ENCODE measurements at regions not wholly inside any gene's neighbourhood (a gene's known extent, or its start where the extent isn't known, plus 50 kb on each side); places are given as distances from the start of the nearest gene placed in this dataset.

DNA sequence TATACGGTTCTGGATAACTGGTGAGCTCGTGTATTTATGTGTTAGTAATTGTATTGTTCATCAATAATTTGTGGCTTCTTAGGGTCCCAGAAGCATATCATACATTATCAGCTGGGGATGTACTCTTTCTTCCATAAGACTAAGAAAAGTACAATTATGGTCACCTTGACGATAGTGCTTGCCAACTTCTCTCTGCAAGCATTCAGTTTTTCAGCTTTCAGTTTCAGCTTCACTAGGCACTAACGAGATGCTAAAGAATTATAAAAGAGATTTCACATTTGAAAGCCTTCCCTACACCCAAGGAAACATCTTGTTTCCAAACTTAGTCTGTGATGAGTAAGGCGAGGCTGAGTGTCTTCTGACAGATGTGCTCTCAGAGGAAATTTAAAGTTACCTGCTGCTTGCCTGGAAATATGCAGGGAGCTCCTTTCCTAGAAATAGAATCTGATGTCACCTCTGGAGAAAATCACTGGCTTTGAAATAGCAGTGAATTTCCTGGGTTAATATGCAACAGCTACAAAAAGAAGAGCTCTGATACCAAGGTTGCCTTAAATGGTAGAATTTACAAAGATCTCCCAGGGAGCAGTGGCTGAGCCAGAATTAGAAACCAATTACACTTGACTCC lies 1419.9 kb upstream of the TMEM132C start:
- TF ChIP-seq, protein P1, sequence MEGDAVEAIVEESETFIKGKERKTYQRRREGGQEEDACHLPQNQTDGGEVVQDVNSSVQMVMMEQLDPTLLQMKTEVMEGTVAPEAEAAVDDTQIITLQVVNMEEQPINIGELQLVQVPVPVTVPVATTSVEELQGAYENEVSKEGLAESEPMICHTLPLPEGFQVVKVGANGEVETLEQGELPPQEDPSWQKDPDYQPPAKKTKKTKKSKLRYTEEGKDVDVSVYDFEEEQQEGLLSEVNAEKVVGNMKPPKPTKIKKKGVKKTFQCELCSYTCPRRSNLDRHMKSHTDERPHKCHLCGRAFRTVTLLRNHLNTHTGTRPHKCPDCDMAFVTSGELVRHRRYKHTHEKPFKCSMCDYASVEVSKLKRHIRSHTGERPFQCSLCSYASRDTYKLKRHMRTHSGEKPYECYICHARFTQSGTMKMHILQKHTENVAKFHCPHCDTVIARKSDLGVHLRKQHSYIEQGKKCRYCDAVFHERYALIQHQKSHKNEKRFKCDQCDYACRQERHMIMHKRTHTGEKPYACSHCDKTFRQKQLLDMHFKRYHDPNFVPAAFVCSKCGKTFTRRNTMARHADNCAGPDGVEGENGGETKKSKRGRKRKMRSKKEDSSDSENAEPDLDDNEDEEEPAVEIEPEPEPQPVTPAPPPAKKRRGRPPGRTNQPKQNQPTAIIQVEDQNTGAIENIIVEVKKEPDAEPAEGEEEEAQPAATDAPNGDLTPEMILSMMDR (IDR thresholded peaks at IDR 0.05; ENCODE audit: low read depth, low read length), result no peak
- TF ChIP-seq POLR2A (IDR thresholded peaks at IDR 0.05; ENCODE audit: extremely low read depth, insufficient read length) (no peak), MYC (IDR thresholded peaks at IDR 0.05; ENCODE audit: low read depth, low read length) (no peak)
- TF ChIP-seq, protein P2, sequence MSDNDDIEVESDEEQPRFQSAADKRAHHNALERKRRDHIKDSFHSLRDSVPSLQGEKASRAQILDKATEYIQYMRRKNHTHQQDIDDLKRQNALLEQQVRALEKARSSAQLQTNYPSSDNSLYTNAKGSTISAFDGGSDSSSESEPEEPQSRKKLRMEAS (IDR thresholded peaks at IDR 0.05; ENCODE audit: low read depth, low read length), result no peak
